ENCODE measurements at regions not wholly inside any gene's neighbourhood (a gene's known extent, or its start where the extent isn't known, plus 50 kb on each side); places are given as distances from the start of the nearest gene placed in this dataset.

GRCh38 chr2:221085341-221085900 lies 486.7 kb downstream of the EPHA4 start:
- Histone ChIP-seq H4K5ac (ENCODE audit: low read length) (no peak overlapping the region), H2BK15ac (replicated peaks; ENCODE audit: low read depth) (no peak overlapping the region), H2BK5ac (ENCODE audit: low read length) (no peak overlapping the region), H3K4me1 (ENCODE audit: control insufficient read depth, low read depth, low read length) (no peaks in the 10 kb centered on the region), H3K4me2 (ENCODE audit: low read length) (no peak overlapping the region), H3K27me3 (ENCODE audit: insufficient read depth, low read length, poor library complexity) (no peaks in the 10 kb centered on the region), H3K36me3 (ENCODE audit: control insufficient read depth, insufficient read depth, low read length) (no peaks in the 10 kb centered on the region), H3K79me1 (ENCODE audit: low read length) (no peaks in the 10 kb centered on the region), H3K9ac (ENCODE audit: low read length) (no peak overlapping the region), H3K79me2 (ENCODE audit: control insufficient read depth, insufficient read depth, low read length) (no peaks in the 10 kb centered on the region), H2AK5ac (ENCODE audit: low read length) (no peak overlapping the region), H3K18ac (ENCODE audit: low read length) (no peak overlapping the region), H3K27ac (ENCODE audit: low read depth, low read length) (no peak overlapping the region), H3K4ac (ENCODE audit: low read depth, low read length) (no peak overlapping the region), H2BK120ac (ENCODE audit: low read depth, low read length) (no peak overlapping the region), H3K23ac (ENCODE audit: low read length) (no peak overlapping the region), H3K4me3 (ENCODE audit: low read length) (no peak overlapping the region), H3K56ac (ENCODE audit: low read length) (no peak overlapping the region), H4K8ac (ENCODE audit: low read depth, low read length) (no peak overlapping the region)
- no peak for DNase-seq
- no CpG with 5 or more reads among the region's 1 CpG for WGBS (ENCODE audit: extremely low coverage, insufficient coverage, low lambda C conversion rate)

GRCh38 chr2:221085936-221086335 lies 486.2 kb downstream of the EPHA4 start:
- Histone ChIP-seq H2AK5ac (ENCODE audit: low read length) (no peak overlapping the region), H3K27ac (ENCODE audit: low read depth, low read length) (no peak overlapping the region), H3K9ac (ENCODE audit: low read length) (no peak overlapping the region), H2BK120ac (ENCODE audit: low read depth, low read length) (no peak overlapping the region), H3K23ac (ENCODE audit: low read length) (no peak overlapping the region), H3K4me3 (ENCODE audit: low read length) (no peak overlapping the region), H3K18ac (ENCODE audit: low read length) (no peak overlapping the region), H3K4me2 (ENCODE audit: low read length) (no peak overlapping the region), H2BK15ac (replicated peaks; ENCODE audit: low read depth) (no peak overlapping the region), H4K8ac (ENCODE audit: low read depth, low read length) (no peak overlapping the region), H3K79me1 (ENCODE audit: low read length) (no peaks in the 10 kb centered on the region), H3K79me2 (ENCODE audit: control insufficient read depth, insufficient read depth, low read length) (no peaks in the 10 kb centered on the region), H3K27me3 (ENCODE audit: insufficient read depth, low read length, poor library complexity) (no peaks in the 10 kb centered on the region), H3K4me1 (ENCODE audit: control insufficient read depth, low read depth, low read length) (no peaks in the 10 kb centered on the region), H2BK5ac (ENCODE audit: low read length) (no peak overlapping the region), H3K36me3 (ENCODE audit: control insufficient read depth, insufficient read depth, low read length) (no peaks in the 10 kb centered on the region), H3K4ac (ENCODE audit: low read depth, low read length) (no peak overlapping the region), H3K56ac (ENCODE audit: low read length) (no peak overlapping the region), H4K5ac (ENCODE audit: low read length) (no peak overlapping the region)
- no peak for DNase-seq
- no CpG with 5 or more reads among the region's 1 CpG for WGBS (ENCODE audit: extremely low coverage, insufficient coverage, low lambda C conversion rate)

- Histone ChIP-seq H3K4me1 (ENCODE audit: control insufficient read depth, low read depth, low read length) (no peaks in the 10 kb centered on the region), H2BK120ac (ENCODE audit: low read depth, low read length) (no peak overlapping the region), H3K4me3 (ENCODE audit: low read length) (no peak overlapping the region), H4K8ac (ENCODE audit: low read depth, low read length) (no peak overlapping the region), H3K9ac (ENCODE audit: low read length) (no peak overlapping the region), H3K4me2 (ENCODE audit: low read length) (no peak overlapping the region), H3K36me3 (ENCODE audit: control insufficient read depth, insufficient read depth, low read length) (no peaks in the 10 kb centered on the region), H3K18ac (ENCODE audit: low read length) (no peak overlapping the region), H3K4ac (ENCODE audit: low read depth, low read length) (no peak overlapping the region), H3K56ac (ENCODE audit: low read length) (no peak overlapping the region), H4K5ac (ENCODE audit: low read length) (no peak overlapping the region), H3K27ac (ENCODE audit: low read depth, low read length) (no peak overlapping the region), H3K79me2 (ENCODE audit: control insufficient read depth, insufficient read depth, low read length) (no peaks in the 10 kb centered on the region), H2BK5ac (ENCODE audit: low read length) (no peak overlapping the region), H2BK15ac (replicated peaks; ENCODE audit: low read depth) (no peak overlapping the region), H2AK5ac (ENCODE audit: low read length) (no peak overlapping the region), H3K79me1 (ENCODE audit: low read length) (no peaks in the 10 kb centered on the region), H3K27me3 (ENCODE audit: insufficient read depth, low read length, poor library complexity) (no peaks in the 10 kb centered on the region), H3K23ac (ENCODE audit: low read length) (no peak overlapping the region)
- no peak for DNase-seq
- WGBS (ENCODE audit: extremely low coverage, insufficient coverage, low lambda C conversion rate): no CpG with 5 or more reads among the region's 7 CpGs
Observed at GRCh38 chr2:221087779-221088178, 484.3 kb downstream of the EPHA4 start.

- no peak overlapping the region for H4K8ac ChIP-seq (ENCODE audit: low read depth, low read length)
- H3K27me3 ChIP-seq (ENCODE audit: insufficient read depth, low read length, poor library complexity): no peaks in the 10 kb centered on the region
- no peak overlapping the region for H2BK15ac ChIP-seq (replicated peaks; ENCODE audit: low read depth)
- no peak overlapping the region for H2BK5ac ChIP-seq (ENCODE audit: low read length)
- H3K79me1 ChIP-seq (ENCODE audit: low read length): no peaks in the 10 kb centered on the region
- H3K4me2 ChIP-seq (ENCODE audit: low read length): no peak overlapping the region
- H3K18ac ChIP-seq (ENCODE audit: low read length): no peak overlapping the region
- H3K9ac ChIP-seq (ENCODE audit: low read length): no peak overlapping the region
- H3K4ac ChIP-seq (ENCODE audit: low read depth, low read length): no peak overlapping the region
- no peaks in the 10 kb centered on the region for H3K79me2 ChIP-seq (ENCODE audit: control insufficient read depth, insufficient read depth, low read length)
- WGBS (ENCODE audit: extremely low coverage, insufficient coverage, low lambda C conversion rate): no CpG with 5 or more reads among the region's 2 CpGs
- no peak overlapping the region for H4K5ac ChIP-seq (ENCODE audit: low read length)
- no peak overlapping the region for H2BK120ac ChIP-seq (ENCODE audit: low read depth, low read length)
- H2AK5ac ChIP-seq (ENCODE audit: low read length): no peak overlapping the region
- H3K56ac ChIP-seq (ENCODE audit: low read length): no peak overlapping the region
- H3K4me3 ChIP-seq (ENCODE audit: low read length): no peak overlapping the region
- no peak overlapping the region for H3K27ac ChIP-seq (ENCODE audit: low read depth, low read length)
- no peak for DNase-seq
- H3K4me1 ChIP-seq (ENCODE audit: control insufficient read depth, low read depth, low read length): no peaks in the 10 kb centered on the region
- no peak overlapping the region for H3K23ac ChIP-seq (ENCODE audit: low read length)
- H3K36me3 ChIP-seq (ENCODE audit: control insufficient read depth, insufficient read depth, low read length): no peaks in the 10 kb centered on the region
Observed at GRCh38 chr2:221088506-221088905, 483.6 kb downstream of the EPHA4 start.

GRCh38 chr2:221095356-221095755 lies 476.7 kb downstream of the EPHA4 start:
- no peak overlapping the region for H2BK120ac ChIP-seq (ENCODE audit: low read depth, low read length)
- no peak overlapping the region for H3K4me2 ChIP-seq (ENCODE audit: low read length)
- no peak overlapping the region for H4K8ac ChIP-seq (ENCODE audit: low read depth, low read length)
- no peak overlapping the region for H2BK15ac ChIP-seq (replicated peaks; ENCODE audit: low read depth)
- no peaks in the 10 kb centered on the region for H3K4me1 ChIP-seq (ENCODE audit: control insufficient read depth, low read depth, low read length)
- H2AK5ac ChIP-seq (ENCODE audit: low read length): no peak overlapping the region
- no peak overlapping the region for H3K23ac ChIP-seq (ENCODE audit: low read length)
- no peak overlapping the region for H4K5ac ChIP-seq (ENCODE audit: low read length)
- no peak overlapping the region for H2BK5ac ChIP-seq (ENCODE audit: low read length)
- no CpG with 5 or more reads among the region's 1 CpG for WGBS (ENCODE audit: extremely low coverage, insufficient coverage, low lambda C conversion rate)
- no peak overlapping the region for H3K4ac ChIP-seq (ENCODE audit: low read depth, low read length)
- no peaks in the 10 kb centered on the region for H3K79me1 ChIP-seq (ENCODE audit: low read length)
- no peak overlapping the region for H3K9ac ChIP-seq (ENCODE audit: low read length)
- H3K27ac ChIP-seq (ENCODE audit: low read depth, low read length): no peak overlapping the region
- H3K18ac ChIP-seq (ENCODE audit: low read length): no peak overlapping the region
- H3K4me3 ChIP-seq (ENCODE audit: low read length): no peak overlapping the region
- H3K36me3 ChIP-seq (ENCODE audit: control insufficient read depth, insufficient read depth, low read length): no peaks in the 10 kb centered on the region
- no peaks in the 10 kb centered on the region for H3K27me3 ChIP-seq (ENCODE audit: insufficient read depth, low read length, poor library complexity)
- no peak for DNase-seq
- no peak overlapping the region for H3K56ac ChIP-seq (ENCODE audit: low read length)
- H3K79me2 ChIP-seq (ENCODE audit: control insufficient read depth, insufficient read depth, low read length): no peaks in the 10 kb centered on the region

Measured in mesendoderm (in vitro differentiated cells).